ENCODE measurements at regions not wholly inside any gene's neighbourhood (a gene's known extent, or its start where the extent isn't known, plus 50 kb on each side); places are given as distances from the start of the nearest gene placed in this dataset.

GRCh38 chr7:115707258-115708012, 323.1 kb downstream of the TFEC start:
- DNase-seq: peak; percentile 56

GRCh38 chr7:115704884-115705283, 325.7 kb downstream of the TFEC start:
- no peak for DNase-seq

GRCh38 chr7:115701141-115701540, 329.4 kb downstream of the TFEC start:
- no peak for DNase-seq

GRCh38 chr7:115694424-115694823, 336.1 kb downstream of the TFEC start:
- DNase-seq: no peak

GRCh38 chr7:115693779-115694178, 336.8 kb downstream of the TFEC start:
- DNase-seq: no peak

GRCh38 chr7:115689941-115690340, 340.6 kb downstream of the TFEC start:
- DNase-seq: no peak

- no peak for DNase-seq
These were observed 347.5 kb downstream of the TFEC start for GRCh38 chr7:115683093-115683492.

- DNase-seq: no peak
These were observed 348.1 kb downstream of the TFEC start for GRCh38 chr7:115682507-115682906.

- no peak for DNase-seq
These were observed 349.6 kb downstream of the TFEC start for GRCh38 chr7:115680921-115681320.

- peak; percentile 32 for DNase-seq
These were observed 350.6 kb downstream of the TFEC start for GRCh38 chr7:115679976-115680375.

GRCh38 chr7:115679423-115679822, 351.1 kb downstream of the TFEC start:
- no peak for DNase-seq

- DNase-seq: peak; percentile 58
These were observed 352.2 kb downstream of the TFEC start for GRCh38 chr7:115678086-115678982.

- DNase-seq: no peak
These were observed 353.9 kb downstream of the TFEC start for GRCh38 chr7:115676707-115677106.

GRCh38 chr7:115676080-115676479, 354.5 kb downstream of the TFEC start:
- no peak for DNase-seq

- DNase-seq: no peak
These were observed 356.0 kb downstream of the TFEC start for GRCh38 chr7:115674467-115675024.

- no peak for DNase-seq
These were observed 358.5 kb downstream of the TFEC start for GRCh38 chr7:115672024-115672423.

- no peak for DNase-seq
These were observed 367.9 kb downstream of the TFEC start for GRCh38 chr7:115662676-115663075.

- DNase-seq: no peak
These were observed 368.4 kb downstream of the TFEC start for GRCh38 chr7:115662120-115662519.

- DNase-seq: no peak
These were observed 372.3 kb downstream of the TFEC start for GRCh38 chr7:115658223-115658622.

- DNase-seq: no peak
These were observed 376.0 kb downstream of the TFEC start for GRCh38 chr7:115654384-115655214.

GRCh38 chr7:115649429-115649828, 381.1 kb downstream of the TFEC start:
- no peak for DNase-seq

- no peak for DNase-seq
These were observed 382.9 kb downstream of the TFEC start for GRCh38 chr7:115647712-115648111.

- DNase-seq: no peak
These were observed 388.4 kb downstream of the TFEC start for GRCh38 chr7:115642194-115642593.
